H9 (cell line): ENCODE measurements at regions not wholly inside any gene's neighbourhood (a gene's known extent, or its start where the extent isn't known, plus 50 kb on each side); places are given as distances from the start of the nearest gene placed in this dataset.

Source experiments
- DNase-seq: peaks from one replicate; pipeline ENCODE4 v3.0.0-alpha.2; 2017
- H2AFZ ChIP-seq: one replicate; pipeline ENCODE4 v1.6.1; 2013; ENCODE audit warnings: mild to moderate bottlenecking, low read length, control low read depth, moderate library complexity
- H2AK5ac ChIP-seq: 2 replicates; pipeline ENCODE4 v1.6.1; 2013; ENCODE audit warnings: low read length, control low read depth, mixed read lengths; ENCODE audit not compliant: insufficient read length
- H2BK120ac ChIP-seq: one replicate; pipeline ENCODE4 v1.6.1; 2013; ENCODE audit warnings: low read depth, mild to moderate bottlenecking, low read length, control low read depth, inconsistent platforms; ENCODE audit not compliant: poor library complexity, severe bottlenecking
- H2BK12ac ChIP-seq: 2 replicates; pipeline ENCODE4 v1.6.1; 2013; ENCODE audit warnings: low read length, control low read depth, mixed read lengths, low read depth; ENCODE audit not compliant: insufficient read length
- H2BK15ac ChIP-seq: 2 replicates; pipeline ENCODE4 v1.6.1; 2013; ENCODE audit warnings: low read depth, low read length, control low read depth
- H2BK20ac ChIP-seq: one replicate; pipeline ENCODE4 v1.6.1; 2013; ENCODE audit warnings: low read depth, mild to moderate bottlenecking, low read length, control low read depth, inconsistent platforms; ENCODE audit not compliant: poor library complexity, severe bottlenecking
- H2BK5ac ChIP-seq: 2 replicates; pipeline ENCODE4 v1.6.1; 2013; ENCODE audit warnings: low read length, control low read depth, mixed read lengths; ENCODE audit not compliant: insufficient read length
- H3K14ac ChIP-seq: 2 replicates; pipeline ENCODE4 v1.6.1; 2013; ENCODE audit warnings: low read length, control low read depth; ENCODE audit not compliant: insufficient read depth
- H3K18ac ChIP-seq: 2 replicates; pipeline ENCODE4 v1.6.1; 2013; ENCODE audit warnings: low read depth, mild to moderate bottlenecking, mixed read lengths, low read length, control low read depth; ENCODE audit not compliant: insufficient read length
- H3K23ac ChIP-seq: 2 replicates; pipeline ENCODE4 v1.6.1; 2013; ENCODE audit warnings: low read length, control low read depth, mixed read lengths, low read depth; ENCODE audit not compliant: insufficient read length
- H3K23me2 ChIP-seq: 2 replicates; pipeline ENCODE4 v1.6.1; 2013; ENCODE audit warnings: low read depth, mild to moderate bottlenecking, mixed read lengths, low read length, control low read depth; ENCODE audit not compliant: insufficient read length, poor library complexity, severe bottlenecking
- H3K27ac ChIP-seq: 2 replicates; pipeline ENCODE4 v1.5.1; 2013; ENCODE audit warnings: low read length, control low read depth, mixed read lengths, low read depth; ENCODE audit not compliant: insufficient read length
- H3K27me3 ChIP-seq: 2 replicates; pipeline ENCODE4 v1.6.1; 2013; ENCODE audit warnings: low read length, control low read depth, inconsistent platforms; ENCODE audit not compliant: insufficient read depth
- H3K4ac ChIP-seq: 2 replicates; pipeline ENCODE4 v1.6.1; 2013; ENCODE audit warnings: low read depth, mild to moderate bottlenecking, control low read depth, inconsistent platforms, low read length, moderate library complexity
- H3K4me1 ChIP-seq: 2 replicates; pipeline ENCODE4 v1.6.1; 2013; ENCODE audit warnings: low read length, control low read depth, inconsistent platforms; ENCODE audit not compliant: insufficient read depth
- H3K4me2 ChIP-seq: 2 replicates; pipeline ENCODE4 v1.6.1; 2013; ENCODE audit warnings: low read length, control low read depth, mixed read lengths; ENCODE audit not compliant: insufficient read length, insufficient read depth
- H3K56ac ChIP-seq: 2 replicates; pipeline ENCODE4 v1.6.1; 2013; ENCODE audit warnings: low read depth, mild to moderate bottlenecking, mixed read lengths, low read length, control low read depth; ENCODE audit not compliant: insufficient read length
- H3K79me1 ChIP-seq: 2 replicates; pipeline ENCODE4 v1.6.1; 2013; ENCODE audit warnings: low read depth, mild to moderate bottlenecking, moderate library complexity, low read length, control low read depth, inconsistent platforms; ENCODE audit not compliant: insufficient read depth, poor library complexity, severe bottlenecking
- H3K79me2 ChIP-seq: 2 replicates; pipeline ENCODE4 v1.6.1; 2013; ENCODE audit warnings: low read length, control low read depth, inconsistent platforms; ENCODE audit not compliant: insufficient read depth
- H3K9ac ChIP-seq: 2 replicates; pipeline ENCODE4 v1.6.1; 2013; ENCODE audit warnings: low read length, control low read depth, mixed read lengths; ENCODE audit not compliant: insufficient read length; ENCODE audit errors: extremely low read depth
- H3K9me3 ChIP-seq: one replicate; pipeline ENCODE4 v1.6.1; 2013; ENCODE audit warnings: low read depth, low read length, inconsistent platforms; ENCODE audit not compliant: control insufficient read depth
- H3T11ph ChIP-seq: one replicate; pipeline ENCODE4 v1.6.1; 2013; ENCODE audit warnings: mild to moderate bottlenecking, low read length, control low read depth, inconsistent platforms
- H4K20me1 ChIP-seq: one replicate; pipeline ENCODE4 v1.6.1; 2013; ENCODE audit not compliant: control insufficient read depth, insufficient read length, insufficient read depth
- H4K5ac ChIP-seq: 2 replicates; pipeline ENCODE4 v1.6.1; 2013; ENCODE audit warnings: low read depth, mild to moderate bottlenecking, mixed read lengths, low read length, control low read depth; ENCODE audit not compliant: insufficient read length
- H4K8ac ChIP-seq: replicated peaks from 2 replicates; pipeline ENCODE4 v1.6.1; 2013; ENCODE audit warnings: low read length, control low read depth, mixed read lengths, low read depth; ENCODE audit not compliant: insufficient read length
- H4K91ac ChIP-seq: 2 replicates; pipeline ENCODE4 v1.6.1; 2013; ENCODE audit warnings: low read depth, mild to moderate bottlenecking, moderate library complexity, mixed read lengths, low read length, control low read depth; ENCODE audit not compliant: insufficient read length
- H3K27ac Mint-ChIP-seq, 3 experiments: 2 replicates in 2 of 3; 3 replicates in 1 of 3; pipeline ENCODE4 v1.8.0; 2020 to 2021; ENCODE audit warnings: mixed read lengths in 3 of 3, mild to moderate bottlenecking in 1 of 3, moderate library complexity in 1 of 3
- H3K27me3 Mint-ChIP-seq: 2 replicates; pipeline ENCODE4 v1.8.0; 2021; ENCODE audit warnings: low read depth, mild to moderate bottlenecking, moderate library complexity, mixed read lengths
- H3K36me3 Mint-ChIP-seq, 3 experiments: 2 replicates in 2 of 3; 3 replicates in 1 of 3; pipeline ENCODE4 v1.8.0; 2020 to 2021; ENCODE audit warnings: low read depth in 3 of 3, mixed read lengths in 3 of 3; ENCODE audit not compliant: insufficient read depth in 1 of 3
- H3K4me1 Mint-ChIP-seq, 2 experiments: 2 replicates each; pipeline ENCODE4 v1.8.0; 2020; ENCODE audit warnings: mixed read lengths in 2 of 2
- H3K4me3 Mint-ChIP-seq, 2 experiments: 2 replicates in 1 of 2; 3 replicates in 1 of 2; pipeline ENCODE4 v1.8.0; 2020 to 2021; ENCODE audit warnings: mild to moderate bottlenecking in 2 of 2, mixed read lengths in 2 of 2, moderate library complexity in 1 of 2
- H3K9me3 Mint-ChIP-seq, 2 experiments: 2 replicates in 1 of 2; 3 replicates in 1 of 2; pipeline ENCODE4 v1.8.0; 2020; ENCODE audit warnings: mild to moderate bottlenecking in 2 of 2, mixed read lengths in 2 of 2, moderate library complexity in 1 of 2
- TF ChIP-seq, protein P1 (sequence below): fragments of 200-600 bp; sonication (generic); conservative IDR thresholded peaks from 3 replicates; pipeline ENCODE4 v1.8.0; 2021; ENCODE audit warnings: antibody characterized with exemption, mild to moderate bottlenecking

DNA sequence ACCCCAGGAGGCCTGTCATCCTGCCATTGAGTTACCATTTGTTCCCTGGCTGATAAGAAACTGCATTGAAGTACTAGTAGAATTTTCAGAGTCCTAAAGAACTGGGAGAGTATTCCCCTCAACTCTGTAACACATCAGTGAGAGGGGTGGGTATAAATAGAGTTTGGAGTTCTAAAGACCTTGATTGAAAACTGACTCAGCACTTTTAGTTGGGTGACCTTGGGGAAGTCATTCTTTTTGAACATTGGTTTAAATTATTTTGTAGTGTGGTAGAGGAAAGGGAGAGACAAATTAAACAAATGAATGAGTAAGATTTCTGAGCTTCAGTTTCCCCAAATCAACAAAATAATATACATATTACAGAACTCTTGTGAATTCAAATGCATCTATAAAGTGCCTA lies 344.5 kb upstream of the THBS1 start:
- no peaks in the 10 kb centered on the region for H3K36me3 Mint-ChIP-seq
- no peak overlapping the region for H3K23ac ChIP-seq
- no peak overlapping the region for H3T11ph ChIP-seq
- no peak overlapping the region for H4K8ac ChIP-seq
- H2AK5ac ChIP-seq, result no peak overlapping the region
- no peak overlapping the region for H3K4me3 Mint-ChIP-seq
- DNase-seq, result no peak
- H3K9me3 ChIP-seq, result no peaks in the 10 kb centered on the region
- H3K9ac ChIP-seq, result no peak overlapping the region
- no peak overlapping the region for H3K27ac Mint-ChIP-seq
- H3K4me1 Mint-ChIP-seq, result peaks cover 3 to 7% of the 10 kb centered on the region in 2 experiments; a peak in 3 of 4 replicates
- H4K91ac ChIP-seq, result no peak overlapping the region
- H3K27ac ChIP-seq, result no peak overlapping the region
- no peak overlapping the region for H2BK15ac ChIP-seq
- peaks cover 0 to 5% of the 10 kb centered on the region in 2 experiments; a peak in 2 of 5 replicates for H3K9me3 Mint-ChIP-seq
- TF ChIP-seq, protein P1, sequence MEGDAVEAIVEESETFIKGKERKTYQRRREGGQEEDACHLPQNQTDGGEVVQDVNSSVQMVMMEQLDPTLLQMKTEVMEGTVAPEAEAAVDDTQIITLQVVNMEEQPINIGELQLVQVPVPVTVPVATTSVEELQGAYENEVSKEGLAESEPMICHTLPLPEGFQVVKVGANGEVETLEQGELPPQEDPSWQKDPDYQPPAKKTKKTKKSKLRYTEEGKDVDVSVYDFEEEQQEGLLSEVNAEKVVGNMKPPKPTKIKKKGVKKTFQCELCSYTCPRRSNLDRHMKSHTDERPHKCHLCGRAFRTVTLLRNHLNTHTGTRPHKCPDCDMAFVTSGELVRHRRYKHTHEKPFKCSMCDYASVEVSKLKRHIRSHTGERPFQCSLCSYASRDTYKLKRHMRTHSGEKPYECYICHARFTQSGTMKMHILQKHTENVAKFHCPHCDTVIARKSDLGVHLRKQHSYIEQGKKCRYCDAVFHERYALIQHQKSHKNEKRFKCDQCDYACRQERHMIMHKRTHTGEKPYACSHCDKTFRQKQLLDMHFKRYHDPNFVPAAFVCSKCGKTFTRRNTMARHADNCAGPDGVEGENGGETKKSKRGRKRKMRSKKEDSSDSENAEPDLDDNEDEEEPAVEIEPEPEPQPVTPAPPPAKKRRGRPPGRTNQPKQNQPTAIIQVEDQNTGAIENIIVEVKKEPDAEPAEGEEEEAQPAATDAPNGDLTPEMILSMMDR, result no peak
- no peak overlapping the region for H3K56ac ChIP-seq
- no peak overlapping the region for H2AFZ ChIP-seq
- no peak overlapping the region for H2BK120ac ChIP-seq
- no peak overlapping the region for H3K4ac ChIP-seq
- H4K20me1 ChIP-seq, result no peaks in the 10 kb centered on the region
- no peaks in the 10 kb centered on the region for H3K23me2 ChIP-seq
- H2BK12ac ChIP-seq, result no peak overlapping the region
- H3K14ac ChIP-seq, result no peak overlapping the region
- no peaks in the 10 kb centered on the region for H3K4me1 ChIP-seq
- H3K79me2 ChIP-seq, result no peaks in the 10 kb centered on the region
- H3K27me3 ChIP-seq, result no peaks in the 10 kb centered on the region
- no peak overlapping the region for H3K18ac ChIP-seq
- no peak overlapping the region for H2BK20ac ChIP-seq
- H3K4me2 ChIP-seq, result no peak overlapping the region
- H3K79me1 ChIP-seq, result no peaks in the 10 kb centered on the region
- no peak overlapping the region for H2BK5ac ChIP-seq
- no peaks in the 10 kb centered on the region for H3K27me3 Mint-ChIP-seq
- H4K5ac ChIP-seq, result no peak overlapping the region
